Heart right ventricle (tissue), 16 donors: ENCODE measurements at regions not wholly inside any gene's neighbourhood (a gene's known extent, or its start where the extent isn't known, plus 50 kb on each side); places are given as distances from the start of the nearest gene placed in this dataset.

Source experiments
- ATAC-seq, 8 donors: fragments of 200-7000 bp; cut with Tn5 transposase; one replicate each; pipeline ENCODE4 v1.9.1; 2020; ENCODE audit warnings: mild to moderate bottlenecking in 8 of 8, moderate library complexity in 8 of 8, moderate number of reproducible peaks in 1 of 8
- DNase-seq, 2 donors: peaks; one replicate each; pipeline ENCODE4 v3.0.0-alpha.2; 2020
- H3K27ac ChIP-seq, 10 donors: fragments of 200-600 bp; sonication (generic) in 2 of 10; one replicate each; pipeline versions ENCODE4 v1.5.0 to v1.8.0; 2020 to 2022; ENCODE audit warnings: mild to moderate bottlenecking in 3 of 10
- H3K27me3 ChIP-seq, 7 donors: fragments of 200-600 bp; one replicate each; pipeline ENCODE4 v1.8.0; 2021 to 2022; ENCODE audit warnings: mild to moderate bottlenecking in 2 of 7
- H3K36me3 ChIP-seq, 9 donors: fragments of 200-600 bp; sonication (generic) in 1 of 9; one replicate each; pipeline versions ENCODE4 v1.5.0 to v1.8.0; 2020 to 2022; ENCODE audit warnings: mild to moderate bottlenecking in 2 of 9
- H3K4me1 ChIP-seq, 9 donors: fragments of 200-600 bp; sonication (generic) in 1 of 9; one replicate each; pipeline versions ENCODE4 v1.5.0 to v1.8.0; 2020 to 2022; ENCODE audit warnings: mild to moderate bottlenecking in 4 of 9
- H3K4me3 ChIP-seq, 10 donors: fragments of 200-600 bp; sonication (generic) in 2 of 10; one replicate each; pipeline versions ENCODE4 v1.5.0 to v1.8.0; 2020 to 2022; ENCODE audit warnings: mild to moderate bottlenecking in 7 of 10, moderate library complexity in 2 of 10
- H3K9me3 ChIP-seq, 11 donors: fragments of 200-600 bp in 10 of 11; sonication (generic) in 2 of 11; one replicate each; pipeline versions ENCODE4 v1.5.0 to v1.8.0; 2013 to 2022; ENCODE audit warnings: mild to moderate bottlenecking in 2 of 11, control low read depth in 1 of 11, moderate library complexity in 1 of 11
- CTCF ChIP-seq, 9 donors: fragments of 200-600 bp; sonication (generic) in 2 of 9; IDR thresholded peaks; one replicate each; pipeline versions ENCODE4 v1.5.0 to v1.8.0; 2021 to 2022; ENCODE audit warnings: antibody characterized with exemption in 9 of 9, mild to moderate bottlenecking in 5 of 9, moderate library complexity in 1 of 9
- WGBS, 2 donors: extraction: QIAGEN DNeasy Blood & Tissue Kit; methylation state at CpG; one replicate each; pipeline ENCODE4 v1.1.7; 2013; ENCODE audit warnings: inconsistent platforms in 1 of 2; 5-methylcytosine and 5-hydroxymethylcytosine counted together
- intact Hi-C, 10 donors: fragments of 100-400 bp; cut with DNase I; formaldehyde crosslinking; loops; one replicate each; pipeline versions ENCODE4 v1.11.1 to v1.14.2; 2022
- donor health status: Arrhythmogenic right ventricular cardiomyopathy.
- donor health status: ischemic (EF 13 %, LVEDD 7.1; RV severe dilation, severe dysfunction).
- donor health status: healthy with polysubstance abuse.
- donor health status: DM: no; HTN: yes; CAD: no.
- donor health status: DM: no; HTN: no; CAD: no.
- donor health status: ischemic (EF 25% LVEDD 6.9; RV normal size, moderate dysfunction).
- donor health status: ischemic (EF 25% LVEDD 5.7; RV mildly dilated, moderate dysfunction).
- donor health status: healthy.
- donor health status: DM: yes; HTN: yes; CAD: no.
- donor health status: Ischemic cardiomyopathy.
- donor health status: ischemic (EF 35%, LVEDD 5.7; RV mildly dilated, moderate dysfunction).
- donor health status: nonischemic (EF 11% LVEDD 7.7; RV severe dilation, severe dysfunction).
- donor health status: DM: yes; HTN: yes; CAD: no.
- donor health status: PGD.
- donor health status: ischemic (EF 29% LVEDD 5.4; RV normal size, mild dysfunction).
- donor health status: nonischemic (EF 23%, LVEDD 6.1; RV moderate dilation, normal function).

DNA sequence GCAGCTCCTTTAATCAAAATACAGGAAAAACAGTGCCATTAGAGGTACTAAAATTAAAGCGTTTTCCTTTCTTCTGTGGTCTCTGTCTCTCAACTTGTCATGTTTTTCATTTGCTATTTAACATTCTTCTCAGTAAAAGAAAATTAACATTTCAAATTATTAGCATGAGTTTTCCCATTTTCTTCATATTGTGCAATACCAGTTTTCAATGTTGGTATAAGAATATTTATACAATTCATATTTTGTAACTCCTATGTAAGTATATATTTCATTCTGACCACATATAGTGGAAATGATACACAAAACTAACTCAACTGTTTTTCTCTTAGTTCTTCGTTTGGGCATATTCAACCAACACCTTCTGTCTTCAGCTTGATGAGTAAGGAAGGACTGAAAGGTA is 308.3 kb downstream of the HS3ST1 start:
- no peak for ATAC-seq
- Histone ChIP-seq H3K27me3 (peaks cover 0 to 3% (median 0%) of the 10 kb centered on the region in 7 donors), H3K4me1 (no peaks in the 10 kb centered on the region), H3K4me3 (no peak overlapping the region), H3K36me3 (no peaks in the 10 kb centered on the region), H3K9me3 (peaks cover 0 to 14% (median 0%) of the 10 kb centered on the region in 11 donors), H3K27ac (no peak overlapping the region)
- WGBS, 2 donors = 54 to 80% methylated on average over 2 of the region's 2 CpGs
- no peak for TF ChIP-seq CTCF (IDR thresholded peaks at IDR 0.05)
- intact Hi-C loops = no loop called here
- no peak for DNase-seq

DNA sequence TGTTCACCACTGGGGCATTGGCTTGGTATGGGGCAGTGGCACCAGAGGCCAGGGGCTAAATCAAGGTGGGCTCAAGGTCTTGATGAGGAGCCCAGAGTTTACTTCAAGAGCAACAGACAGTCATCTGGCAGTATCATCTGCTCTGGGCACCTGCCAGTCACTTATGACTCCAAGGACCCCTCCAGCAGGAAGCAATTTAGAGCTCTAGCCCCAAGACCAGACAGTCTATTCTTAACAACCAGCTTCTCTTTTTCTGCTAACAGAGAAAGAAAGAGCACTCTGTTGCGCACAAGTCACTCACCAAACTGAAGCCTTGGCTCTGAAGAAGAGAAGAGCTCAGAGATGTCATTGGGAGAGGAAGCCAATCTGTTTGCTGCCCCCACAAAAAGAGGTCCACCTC is 309.2 kb downstream of the HS3ST1 start:
- Histone ChIP-seq H3K36me3 (no peaks in the 10 kb centered on the region), H3K4me1 (no peaks in the 10 kb centered on the region), H3K27me3 (peaks cover 0 to 3% (median 0%) of the 10 kb centered on the region in 7 donors), H3K4me3 (no peak overlapping the region), H3K9me3 (peaks cover 0 to 14% (median 0%) of the 10 kb centered on the region in 11 donors), H3K27ac (no peak overlapping the region)
- DNase-seq = no peak
- WGBS, 2 donors = 78 to 91% methylated on average over 1 of the region's 1 CpG
- intact Hi-C loops = no loop called here
- TF ChIP-seq CTCF (IDR thresholded peaks at IDR 0.05) = no peak
- no peak for ATAC-seq

DNA sequence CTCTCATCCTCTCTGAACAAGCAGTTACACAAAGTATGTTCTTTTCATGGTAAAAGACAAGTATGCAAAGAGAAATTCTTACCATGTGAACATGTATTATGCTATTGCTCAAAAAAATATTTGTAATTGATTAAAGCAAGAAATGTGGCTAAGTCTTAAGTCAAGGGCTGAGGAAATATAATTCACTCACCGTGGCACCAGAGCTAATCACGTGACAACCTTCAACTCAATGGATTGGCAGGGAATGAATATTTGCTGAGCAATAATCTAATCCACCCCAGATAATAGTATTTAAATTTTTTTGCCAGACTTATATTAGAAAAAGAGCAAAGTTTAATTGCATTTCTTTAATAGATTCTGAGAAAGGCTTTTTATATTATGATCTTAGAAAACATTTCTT is 310.2 kb downstream of the HS3ST1 start:
- Histone ChIP-seq H3K36me3 (no peaks in the 10 kb centered on the region), H3K9me3 (peaks cover 0 to 14% (median 0%) of the 10 kb centered on the region in 11 donors), H3K4me1 (no peaks in the 10 kb centered on the region), H3K27me3 (peaks cover 0 to 3% (median 0%) of the 10 kb centered on the region in 7 donors), H3K27ac (no peak overlapping the region), H3K4me3 (no peak overlapping the region)
- ATAC-seq (no peak), DNase-seq (no peak)
- no peak for TF ChIP-seq CTCF (IDR thresholded peaks at IDR 0.05)
- WGBS, 2 donors = 79 to 85% methylated on average over 2 of the region's 2 CpGs
- intact Hi-C loops = no loop called here

DNA sequence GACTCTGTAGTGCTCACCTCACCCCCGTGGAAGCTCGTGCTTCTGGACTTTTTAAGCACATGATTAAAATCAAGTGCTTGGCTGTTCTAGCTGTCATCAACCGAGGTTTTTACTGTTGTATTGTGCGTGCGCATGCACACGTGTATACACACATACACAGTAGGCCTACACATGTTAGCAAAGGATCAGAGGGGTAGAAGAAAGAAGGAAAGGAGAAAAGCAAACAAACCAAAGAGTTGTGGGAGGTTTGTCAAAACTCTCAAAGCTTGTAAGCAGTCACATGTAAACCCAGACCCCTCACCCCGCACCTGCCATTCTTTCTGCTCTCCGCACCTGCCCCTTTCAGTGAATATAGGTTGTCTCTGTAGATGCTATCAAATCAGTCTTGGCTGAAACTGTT is 311.8 kb downstream of the HS3ST1 start:
- Histone ChIP-seq H3K4me3 (no peak overlapping the region), H3K4me1 (no peaks in the 10 kb centered on the region), H3K27me3 (peaks cover 0 to 3% (median 0%) of the 10 kb centered on the region in 7 donors), H3K36me3 (no peaks in the 10 kb centered on the region), H3K9me3 (no peaks in the 10 kb centered on the region), H3K27ac (no peak overlapping the region)
- intact Hi-C loops = no loop called here
- 70 to 71% methylated on average over 8 of the region's 8 CpGs for WGBS, 2 donors
- ATAC-seq (no peak), DNase-seq (no peak)
- no peak for TF ChIP-seq CTCF (IDR thresholded peaks at IDR 0.05)
